EL (cell line): ENCODE measurements at regions not wholly inside any gene's neighbourhood (a gene's known extent, or its start where the extent isn't known, plus 50 kb on each side); places are given as distances from the start of the nearest gene placed in this dataset.
A peak's percentile ranks its signal among the peaks of the same experiment; 100 is the strongest.

Experiments
- DNase-seq: peaks from one replicate; pipeline ENCODE4 v3.0.0-alpha.2; 2016

DNA sequence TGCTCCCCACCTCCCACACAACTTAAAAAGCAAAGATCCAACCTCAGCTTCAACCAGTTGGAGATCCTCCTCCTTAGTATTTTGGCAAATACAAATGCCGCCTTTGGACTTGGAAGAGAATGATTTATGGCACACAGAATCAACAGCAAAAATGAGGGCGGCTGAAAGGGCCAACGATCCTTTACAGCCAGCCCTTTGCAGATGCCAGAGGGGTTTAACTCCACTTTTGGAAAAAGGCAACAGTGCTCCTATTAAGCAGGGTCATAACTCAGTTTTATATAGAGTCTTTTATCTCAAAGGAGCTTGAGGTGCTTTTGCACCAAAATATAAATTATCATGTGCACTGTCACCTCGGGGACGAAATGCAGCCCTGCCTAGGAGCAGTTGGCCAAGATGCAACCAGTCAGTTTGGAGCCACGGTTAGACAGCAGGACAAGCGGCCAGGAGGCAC is 56.7 kb upstream of the JCAD start:
- no peak for DNase-seq

DNA sequence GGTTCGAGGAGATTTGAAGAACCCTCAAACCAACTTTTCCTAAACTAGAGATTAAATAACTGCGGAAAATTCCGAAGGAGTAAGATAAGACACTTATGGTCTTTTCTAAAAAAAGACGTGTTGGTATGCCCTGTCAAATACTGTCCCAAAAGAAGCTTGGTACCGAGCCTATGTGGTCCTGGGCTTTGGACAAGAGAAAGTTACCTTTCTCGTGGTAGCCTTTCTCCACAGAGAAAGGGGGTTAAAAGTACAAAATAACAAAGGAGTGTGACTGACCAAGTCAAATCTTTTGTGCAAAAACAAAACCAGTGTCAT is 56.2 kb upstream of the JCAD start:
- DNase-seq: no peak

DNA sequence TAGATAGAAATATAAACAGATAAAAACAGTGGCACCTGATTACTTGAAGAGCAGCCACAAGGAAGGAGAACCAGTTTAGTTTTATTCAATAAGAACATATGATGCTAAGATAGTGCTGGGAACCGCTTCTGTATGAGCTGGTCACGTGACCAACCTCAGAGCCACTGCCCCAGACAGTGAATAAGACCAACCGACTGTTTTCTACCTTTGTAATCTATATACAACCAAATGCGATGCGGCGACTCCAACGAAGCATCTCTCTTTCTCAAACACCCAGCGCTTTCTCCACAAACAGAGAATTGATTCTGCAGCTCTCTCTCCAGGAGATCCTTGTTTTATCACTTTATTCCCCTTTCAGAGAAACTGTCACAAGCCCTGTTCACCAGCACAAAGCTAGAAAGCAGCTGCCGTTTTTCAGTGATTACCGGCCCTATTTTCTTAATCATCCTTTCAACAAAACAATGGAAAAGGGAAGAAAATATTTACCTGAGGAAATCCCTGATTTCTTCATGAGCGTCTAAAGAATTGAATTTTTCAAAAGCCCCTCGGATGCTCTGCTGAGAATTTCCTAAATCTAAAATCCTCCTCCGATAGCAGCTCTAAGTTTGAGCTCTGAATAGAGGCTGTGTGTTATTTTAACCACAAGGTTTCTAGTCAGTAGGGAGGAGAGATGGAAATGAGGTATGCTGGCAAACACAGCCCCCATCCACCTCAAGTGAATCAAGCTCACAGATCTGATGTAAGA is 55.7 kb upstream of the JCAD start:
- no peak for DNase-seq

GRCh38 chr10:30114401-30114800 is 55.0 kb upstream of the JCAD start:
- no peak for DNase-seq

- DNase-seq: peak; percentile 82
These were observed 52.1 kb upstream of the JCAD start for GRCh38 chr10:30111340-30112022.
